H9 (cell line): ENCODE measurements at regions not wholly inside any gene's neighbourhood (a gene's known extent, or its start where the extent isn't known, plus 50 kb on each side); places are given as distances from the start of the nearest gene placed in this dataset.

ENCODE experiments used
- DNase-seq: peaks from one replicate; pipeline ENCODE4 v3.0.0-alpha.2; 2017
- H2AFZ ChIP-seq: one replicate; pipeline ENCODE4 v1.6.1; 2013; ENCODE audit warnings: mild to moderate bottlenecking, low read length, control low read depth, moderate library complexity
- H2AK5ac ChIP-seq: 2 replicates; pipeline ENCODE4 v1.6.1; 2013; ENCODE audit warnings: low read length, control low read depth, mixed read lengths; ENCODE audit not compliant: insufficient read length
- H2BK120ac ChIP-seq: one replicate; pipeline ENCODE4 v1.6.1; 2013; ENCODE audit warnings: low read depth, mild to moderate bottlenecking, low read length, control low read depth, inconsistent platforms; ENCODE audit not compliant: poor library complexity, severe bottlenecking
- H2BK12ac ChIP-seq: 2 replicates; pipeline ENCODE4 v1.6.1; 2013; ENCODE audit warnings: low read length, control low read depth, mixed read lengths, low read depth; ENCODE audit not compliant: insufficient read length
- H2BK15ac ChIP-seq: 2 replicates; pipeline ENCODE4 v1.6.1; 2013; ENCODE audit warnings: low read depth, low read length, control low read depth
- H2BK20ac ChIP-seq: one replicate; pipeline ENCODE4 v1.6.1; 2013; ENCODE audit warnings: low read depth, mild to moderate bottlenecking, low read length, control low read depth, inconsistent platforms; ENCODE audit not compliant: poor library complexity, severe bottlenecking
- H2BK5ac ChIP-seq: 2 replicates; pipeline ENCODE4 v1.6.1; 2013; ENCODE audit warnings: low read length, control low read depth, mixed read lengths; ENCODE audit not compliant: insufficient read length
- H3K14ac ChIP-seq: 2 replicates; pipeline ENCODE4 v1.6.1; 2013; ENCODE audit warnings: low read length, control low read depth; ENCODE audit not compliant: insufficient read depth
- H3K18ac ChIP-seq: 2 replicates; pipeline ENCODE4 v1.6.1; 2013; ENCODE audit warnings: low read depth, mild to moderate bottlenecking, mixed read lengths, low read length, control low read depth; ENCODE audit not compliant: insufficient read length
- H3K23ac ChIP-seq: 2 replicates; pipeline ENCODE4 v1.6.1; 2013; ENCODE audit warnings: low read length, control low read depth, mixed read lengths, low read depth; ENCODE audit not compliant: insufficient read length
- H3K23me2 ChIP-seq: 2 replicates; pipeline ENCODE4 v1.6.1; 2013; ENCODE audit warnings: low read depth, mild to moderate bottlenecking, mixed read lengths, low read length, control low read depth; ENCODE audit not compliant: insufficient read length, poor library complexity, severe bottlenecking
- H3K27ac ChIP-seq: 2 replicates; pipeline ENCODE4 v1.5.1; 2013; ENCODE audit warnings: low read length, control low read depth, mixed read lengths, low read depth; ENCODE audit not compliant: insufficient read length
- H3K27me3 ChIP-seq: 2 replicates; pipeline ENCODE4 v1.6.1; 2013; ENCODE audit warnings: low read length, control low read depth, inconsistent platforms; ENCODE audit not compliant: insufficient read depth
- H3K4ac ChIP-seq: 2 replicates; pipeline ENCODE4 v1.6.1; 2013; ENCODE audit warnings: low read depth, mild to moderate bottlenecking, control low read depth, inconsistent platforms, low read length, moderate library complexity
- H3K4me1 ChIP-seq: 2 replicates; pipeline ENCODE4 v1.6.1; 2013; ENCODE audit warnings: low read length, control low read depth, inconsistent platforms; ENCODE audit not compliant: insufficient read depth
- H3K4me2 ChIP-seq: 2 replicates; pipeline ENCODE4 v1.6.1; 2013; ENCODE audit warnings: low read length, control low read depth, mixed read lengths; ENCODE audit not compliant: insufficient read length, insufficient read depth
- H3K56ac ChIP-seq: 2 replicates; pipeline ENCODE4 v1.6.1; 2013; ENCODE audit warnings: low read depth, mild to moderate bottlenecking, mixed read lengths, low read length, control low read depth; ENCODE audit not compliant: insufficient read length
- H3K79me1 ChIP-seq: 2 replicates; pipeline ENCODE4 v1.6.1; 2013; ENCODE audit warnings: low read depth, mild to moderate bottlenecking, moderate library complexity, low read length, control low read depth, inconsistent platforms; ENCODE audit not compliant: insufficient read depth, poor library complexity, severe bottlenecking
- H3K79me2 ChIP-seq: 2 replicates; pipeline ENCODE4 v1.6.1; 2013; ENCODE audit warnings: low read length, control low read depth, inconsistent platforms; ENCODE audit not compliant: insufficient read depth
- H3K9ac ChIP-seq: 2 replicates; pipeline ENCODE4 v1.6.1; 2013; ENCODE audit warnings: low read length, control low read depth, mixed read lengths; ENCODE audit not compliant: insufficient read length; ENCODE audit errors: extremely low read depth
- H3K9me3 ChIP-seq: one replicate; pipeline ENCODE4 v1.6.1; 2013; ENCODE audit warnings: low read depth, low read length, inconsistent platforms; ENCODE audit not compliant: control insufficient read depth
- H3T11ph ChIP-seq: one replicate; pipeline ENCODE4 v1.6.1; 2013; ENCODE audit warnings: mild to moderate bottlenecking, low read length, control low read depth, inconsistent platforms
- H4K20me1 ChIP-seq: one replicate; pipeline ENCODE4 v1.6.1; 2013; ENCODE audit not compliant: control insufficient read depth, insufficient read length, insufficient read depth
- H4K5ac ChIP-seq: 2 replicates; pipeline ENCODE4 v1.6.1; 2013; ENCODE audit warnings: low read depth, mild to moderate bottlenecking, mixed read lengths, low read length, control low read depth; ENCODE audit not compliant: insufficient read length
- H4K8ac ChIP-seq: replicated peaks from 2 replicates; pipeline ENCODE4 v1.6.1; 2013; ENCODE audit warnings: low read length, control low read depth, mixed read lengths, low read depth; ENCODE audit not compliant: insufficient read length
- H4K91ac ChIP-seq: 2 replicates; pipeline ENCODE4 v1.6.1; 2013; ENCODE audit warnings: low read depth, mild to moderate bottlenecking, moderate library complexity, mixed read lengths, low read length, control low read depth; ENCODE audit not compliant: insufficient read length
- H3K27ac Mint-ChIP-seq, 3 experiments: 2 replicates in 2 of 3; 3 replicates in 1 of 3; pipeline ENCODE4 v1.8.0; 2020 to 2021; ENCODE audit warnings: mixed read lengths in 3 of 3, mild to moderate bottlenecking in 1 of 3, moderate library complexity in 1 of 3
- H3K27me3 Mint-ChIP-seq: 2 replicates; pipeline ENCODE4 v1.8.0; 2021; ENCODE audit warnings: low read depth, mild to moderate bottlenecking, moderate library complexity, mixed read lengths
- H3K36me3 Mint-ChIP-seq, 3 experiments: 2 replicates in 2 of 3; 3 replicates in 1 of 3; pipeline ENCODE4 v1.8.0; 2020 to 2021; ENCODE audit warnings: low read depth in 3 of 3, mixed read lengths in 3 of 3; ENCODE audit not compliant: insufficient read depth in 1 of 3
- H3K4me1 Mint-ChIP-seq, 2 experiments: 2 replicates each; pipeline ENCODE4 v1.8.0; 2020; ENCODE audit warnings: mixed read lengths in 2 of 2
- H3K4me3 Mint-ChIP-seq, 2 experiments: 2 replicates in 1 of 2; 3 replicates in 1 of 2; pipeline ENCODE4 v1.8.0; 2020 to 2021; ENCODE audit warnings: mild to moderate bottlenecking in 2 of 2, mixed read lengths in 2 of 2, moderate library complexity in 1 of 2
- H3K9me3 Mint-ChIP-seq, 2 experiments: 2 replicates in 1 of 2; 3 replicates in 1 of 2; pipeline ENCODE4 v1.8.0; 2020; ENCODE audit warnings: mild to moderate bottlenecking in 2 of 2, mixed read lengths in 2 of 2, moderate library complexity in 1 of 2
- CTCF ChIP-seq: fragments of 200-600 bp; sonication (generic); conservative IDR thresholded peaks from 3 replicates; pipeline ENCODE4 v1.8.0; 2021; ENCODE audit warnings: antibody characterized with exemption, mild to moderate bottlenecking
- WGBS: extraction: QIAGEN DNeasy Blood & Tissue Kit; methylation state at CpG from one replicate; pipeline ENCODE4 v1.1.7; 2013; ENCODE audit warnings: missing lambda C conversion rate, low lambda C conversion rate, mixed read lengths; ENCODE audit not compliant: insufficient read length; ENCODE audit errors: extremely low coverage; 5-methylcytosine and 5-hydroxymethylcytosine counted together

- Histone ChIP-seq H3K27me3 (no peaks in the 10 kb centered on the region), H2AK5ac (no peak overlapping the region), H2AFZ (no peak overlapping the region), H2BK5ac (no peak overlapping the region), H4K8ac (no peak overlapping the region), H3K23me2 (no peaks in the 10 kb centered on the region), H2BK15ac (no peak overlapping the region), H3K27ac (no peak overlapping the region), H3K4me2 (no peak overlapping the region), H4K5ac (no peak overlapping the region), H3K9ac (no peak overlapping the region), H4K20me1 (no peaks in the 10 kb centered on the region), H3T11ph (no peak overlapping the region), H3K23ac (no peak overlapping the region), H3K18ac (no peak overlapping the region), H3K56ac (no peak overlapping the region), H2BK12ac (no peak overlapping the region), H3K4me1 (peaks cover 4% of the 10 kb centered on the region; the same call in 1 of the 2 replicates), H3K4ac (no peak overlapping the region), H3K79me1 (no peaks in the 10 kb centered on the region), H3K9me3 (no peaks in the 10 kb centered on the region), H3K79me2 (no peaks in the 10 kb centered on the region), H3K14ac (no peak overlapping the region), H4K91ac (no peak overlapping the region), H2BK20ac (no peak overlapping the region), H2BK120ac (no peak overlapping the region)
- Mint-ChIP-seq H3K27ac (0 out of 7 replicates have a peak overlapping the region, but pooled peaks of 2 of the 3 experiments have one; percentile 52 to 88), H3K36me3 (no peaks in the 10 kb centered on the region), H3K27me3 (no peaks in the 10 kb centered on the region), H3K4me3 (no peak overlapping the region), H3K4me1 (peaks cover 21 to 35% of the 10 kb centered on the region in 2 experiments), H3K9me3 (peaks cover 0 to 2% of the 10 kb centered on the region in 2 experiments; a peak in 1 of 5 replicates)
- no peak for TF ChIP-seq CTCF
- WGBS: no CpG with 5 or more reads among the region's 2 CpGs
- DNase-seq: no peak
These were observed 1382.0 kb downstream of the FAM133A start for GRCh38 chrX:95055991-95056390.
